Body of pancreas (tissue), 4 donors: ENCODE measurements at regions not wholly inside any gene's neighbourhood (a gene's known extent, or its start where the extent isn't known, plus 50 kb on each side); places are given as distances from the start of the nearest gene placed in this dataset.

Experiments used
- ATAC-seq: fragments of 150-250 bp; one replicate; pipeline ENCODE4 v1.9.1; 2016
- DNase-seq, 4 donors: peaks; one replicate each; pipeline ENCODE4 v3.0.0-alpha.2; 2019
- H3K27ac ChIP-seq, 4 donors: fragments of 200-600 bp; sonication (generic); 1 replicate in 3 of 4; 2 replicates in 1 of 4; pipeline versions ENCODE4 v1.5.1 to v1.6.1; 2016 to 2019; ENCODE audit warnings: mild to moderate bottlenecking in 1 of 4, mixed read lengths in 1 of 4, moderate library complexity in 1 of 4
- H3K27me3 ChIP-seq, 2 donors: fragments of 200-600 bp; sonication (generic); one replicate each; pipeline ENCODE4 v1.6.0; 2016; ENCODE audit warnings: mild to moderate bottlenecking in 1 of 2
- H3K36me3 ChIP-seq, 2 donors: fragments of 200-600 bp; sonication (generic); replicated peaks in 1 of 2; 2 replicates each; pipeline ENCODE4 v1.5.1; 2016; ENCODE audit warnings: low read depth in 2 of 2; ENCODE audit not compliant: insufficient read depth in 1 of 2
- H3K4me1 ChIP-seq: fragments of 200-600 bp; sonication (generic); one replicate; pipeline ENCODE4 v1.6.0; 2016
- H3K4me3 ChIP-seq, 2 donors: fragments of 200-600 bp; sonication (generic); 1 replicate in 1 of 2; 2 replicates in 1 of 2; pipeline ENCODE4 v1.5.1; 2016 to 2019
- H3K9me3 ChIP-seq, 3 donors: fragments of 200-600 bp; sonication (generic); 1 replicate in 2 of 3; 2 replicates in 1 of 3; pipeline ENCODE4 v1.5.1; 2016
- CTCF ChIP-seq, 7 experiments: fragments of 450-650 bp in 4 of 7; fragments of 200-600 bp in 3 of 7; sonication (generic) in 3 of 7; IDR thresholded peaks; one replicate each; pipeline ENCODE4 v1.5.1; 2016 to 2019; ENCODE audit warnings: antibody characterized with exemption in 7 of 7
- POLR2A ChIP-seq, 3 donors: fragments of 450-650 bp; IDR thresholded peaks; one replicate each; pipeline ENCODE4 v1.6.1; 2016; ENCODE audit warnings: antibody characterized with exemption in 3 of 3, mild to moderate bottlenecking in 2 of 3
- WGBS, 2 donors: methylation state at CpG; one replicate each; pipeline ENCODE4 v1.1.5; 2017; 5-methylcytosine and 5-hydroxymethylcytosine counted together
- intact Hi-C: fragments of 100-400 bp; cut with DNase I; formaldehyde crosslinking; loops from one replicate; pipeline ENCODE4 v1.15.1; 2023

- H3K27me3 ChIP-seq: no peaks in the 10 kb centered on the region
- H3K4me3 ChIP-seq: no peak overlapping the region
- ATAC-seq (no peak), DNase-seq (no peak)
- no peaks in the 10 kb centered on the region for H3K4me1 ChIP-seq
- intact Hi-C loops: no loop called here
- no peak overlapping the region for H3K27ac ChIP-seq
- WGBS, 2 donors: 38 to 43% methylated on average over 2 of the region's 2 CpGs
- H3K36me3 ChIP-seq: no peaks in the 10 kb centered on the region
- no peaks in the 10 kb centered on the region for H3K9me3 ChIP-seq
- TF ChIP-seq POLR2A (IDR thresholded peaks at IDR 0.05): no peak
- no peak for TF ChIP-seq CTCF (IDR thresholded peaks at IDR 0.05)
These were observed 92.9 kb upstream of the SYNDIG1 start for GRCh38 chr20:24376311-24377099.

- DNase-seq: no peak
- Histone ChIP-seq H3K4me1 (no peaks in the 10 kb centered on the region), H3K4me3 (no peak overlapping the region), H3K9me3 (no peaks in the 10 kb centered on the region), H3K36me3 (no peaks in the 10 kb centered on the region), H3K27ac (no peak overlapping the region), H3K27me3 (no peaks in the 10 kb centered on the region)
- 57 to 70% methylated on average over 3 of the region's 3 CpGs for WGBS, 2 donors
- intact Hi-C loops: no loop called here
- ATAC-seq: no peak
- TF ChIP-seq POLR2A (IDR thresholded peaks at IDR 0.05) (no peak), CTCF (IDR thresholded peaks at IDR 0.05) (no peak)
These were observed 96.1 kb upstream of the SYNDIG1 start for GRCh38 chr20:24373372-24373771.

- H3K36me3 ChIP-seq: no peaks in the 10 kb centered on the region
- 72 to 85% methylated on average over 1 to 7 of the region's 7 CpGs for WGBS, 2 donors
- no peaks in the 10 kb centered on the region for H3K9me3 ChIP-seq
- ATAC-seq: no peak
- H3K4me1 ChIP-seq: no peaks in the 10 kb centered on the region
- intact Hi-C loops: no loop called here
- H3K4me3 ChIP-seq: no peak overlapping the region
- H3K27me3 ChIP-seq: no peaks in the 10 kb centered on the region
- H3K27ac ChIP-seq: no peak overlapping the region
- DNase-seq: no peak
- no peak for TF ChIP-seq POLR2A (IDR thresholded peaks at IDR 0.05)
- no peak for TF ChIP-seq CTCF (IDR thresholded peaks at IDR 0.05)
These were observed 98.3 kb upstream of the SYNDIG1 start for GRCh38 chr20:24370911-24371695.

GRCh38 chr20:24370249-24370648, 99.2 kb upstream of the SYNDIG1 start:
- no peak for TF ChIP-seq CTCF (IDR thresholded peaks at IDR 0.05)
- H3K4me3 ChIP-seq: no peak overlapping the region
- no peaks in the 10 kb centered on the region for H3K9me3 ChIP-seq
- no peaks in the 10 kb centered on the region for H3K27me3 ChIP-seq
- no peaks in the 10 kb centered on the region for H3K4me1 ChIP-seq
- peak in 1 of 4 donors; percentile 12 for DNase-seq
- intact Hi-C loops: no loop called here
- H3K36me3 ChIP-seq: no peaks in the 10 kb centered on the region
- no peak for ATAC-seq
- no peak overlapping the region for H3K27ac ChIP-seq
- 49 to 62% methylated on average over 5 to 6 of the region's 6 CpGs for WGBS, 2 donors
